H1 (cell line): ENCODE measurements at regions not wholly inside any gene's neighbourhood (a gene's known extent, or its start where the extent isn't known, plus 50 kb on each side); places are given as distances from the start of the nearest gene placed in this dataset.
A peak's percentile ranks its signal among the peaks of the same experiment; 100 is the strongest.

Experiments
- CTCF ChIA-PET: fragments of 300-600 bp; sonication (Branson Sonifier 250); formaldehyde crosslinking; loops from one replicate; lab custom pipeline; 2021; ENCODE audit not compliant: partially characterized antibody; lab: Charles Lee
- POLR2A ChIA-PET: fragments of 300-600 bp; sonication (Branson Sonifier 250); formaldehyde crosslinking; loops from one replicate; lab custom pipeline; 2021; ENCODE audit warnings: inconsistent platforms; ENCODE audit not compliant: partially characterized antibody; lab: Charles Lee
- DNase-seq, 2 experiments: peaks; one replicate each; pipeline versions ENCODE4 v3.0.0 to v3.0.0-alpha.2; 2010 to 2022; ENCODE audit warnings: low spot score in 2 of 2, low read depth in 1 of 2, mixed read lengths in 1 of 2
- FAIRE-seq: peaks from 2 replicates; lab custom pipeline; 2011; peaks lifted over from hg19 to GRCh38; lab: Jason Lieb, UNC
- H2AFZ ChIP-seq: 2 replicates; pipeline ENCODE4 v1.8.1; 2012; ENCODE audit warnings: low read length, inconsistent platforms
- H2AK5ac ChIP-seq: 2 replicates; pipeline ENCODE4 v1.6.1; 2013; ENCODE audit warnings: low read depth, low read length
- H2BK120ac ChIP-seq: replicated peaks from 2 replicates; pipeline ENCODE3; 2013; ENCODE audit warnings: low read depth, low read length, inconsistent platforms
- H2BK12ac ChIP-seq: 2 replicates; pipeline ENCODE4 v1.6.1; 2013; ENCODE audit warnings: low read depth, low read length
- H2BK15ac ChIP-seq: 2 replicates; pipeline ENCODE4 v1.6.1; 2013; ENCODE audit warnings: low read length
- H2BK20ac ChIP-seq: 2 replicates; pipeline ENCODE4 v1.6.1; 2013; ENCODE audit warnings: low read length
- H2BK5ac ChIP-seq: 2 replicates; pipeline ENCODE4 v1.6.1; 2013; ENCODE audit warnings: low read depth, low read length
- H3K14ac ChIP-seq: 2 replicates; pipeline ENCODE4 v1.6.1; 2013; ENCODE audit warnings: inconsistent platforms; ENCODE audit not compliant: insufficient read length
- H3K18ac ChIP-seq: 2 replicates; pipeline ENCODE4 v1.6.1; 2013; ENCODE audit warnings: low read length; ENCODE audit errors: extremely low read depth
- H3K23ac ChIP-seq: 2 replicates; pipeline ENCODE4 v1.6.1; 2013; ENCODE audit warnings: inconsistent platforms; ENCODE audit not compliant: insufficient read length
- H3K23me2 ChIP-seq: 2 replicates; pipeline ENCODE4 v1.6.1; 2013; ENCODE audit warnings: low read depth, low read length
- H3K27ac ChIP-seq: 2 replicates; pipeline ENCODE4 v1.6.1; 2011; ENCODE audit warnings: low read depth, low read length, inconsistent platforms
- H3K27me3 ChIP-seq, 4 experiments: replicated peaks in 1 of 4; 1 replicate in 1 of 4; 2 replicates in 3 of 4; pipeline versions ENCODE4 v1.6.1 to v1.8.1; 2011 to 2013; ENCODE audit warnings: low read length in 3 of 4, mild to moderate bottlenecking in 3 of 4, inconsistent platforms in 2 of 4, mixed read lengths in 2 of 4, moderate library complexity in 1 of 4; ENCODE audit not compliant: control insufficient read depth in 3 of 4, insufficient read depth in 3 of 4; ENCODE audit errors: extremely low read depth in 1 of 4
- H3K36me3 ChIP-seq, 4 experiments: 2 replicates each; pipeline versions ENCODE4 v1.6.1 to v1.8.1; 2011 to 2013; ENCODE audit warnings: mild to moderate bottlenecking in 4 of 4, low read length in 3 of 4, moderate library complexity in 2 of 4, control low read depth in 1 of 4, inconsistent platforms in 1 of 4; ENCODE audit not compliant: insufficient read depth in 4 of 4, control insufficient read depth in 2 of 4
- H3K4ac ChIP-seq: replicated peaks from 2 replicates; pipeline ENCODE3; 2013; ENCODE audit warnings: low read length, low read depth, mixed read lengths, inconsistent platforms; ENCODE audit not compliant: insufficient read length
- H3K4me1 ChIP-seq, 4 experiments: replicated peaks in 1 of 4; 1 replicate in 1 of 4; 2 replicates in 3 of 4; pipeline versions ENCODE4 v1.6.1 to v1.8.1; 2011 to 2013; ENCODE audit warnings: low read length in 3 of 4, inconsistent platforms in 2 of 4, mixed read lengths in 1 of 4; ENCODE audit not compliant: insufficient read depth in 4 of 4, control insufficient read depth in 3 of 4
- H3K4me2 ChIP-seq, 2 experiments: 2 replicates each; pipeline versions ENCODE4 v1.6.1 to v1.8.1; 2011 to 2013; ENCODE audit warnings: low read depth in 2 of 2, low read length in 2 of 2, control low read depth in 1 of 2, inconsistent platforms in 1 of 2, mild to moderate bottlenecking in 1 of 2; ENCODE audit not compliant: insufficient read depth in 1 of 2
- H3K4me3 ChIP-seq, 4 experiments: fragments of 200-600, 300-600 bp in 1 of 4; sonication (generic), shearing (Covaris generic), sonication (Bioruptor Twin) in 1 of 4; 2 replicates each; pipeline versions ENCODE4 v1.5.1 to v1.8.1; 2011 to 2016; ENCODE audit warnings: low read length in 4 of 4, low read depth in 3 of 4, control low read depth in 2 of 4, inconsistent platforms in 2 of 4, mild to moderate bottlenecking in 2 of 4, mixed read lengths in 1 of 4, moderate library complexity in 1 of 4; ENCODE audit not compliant: insufficient read depth in 2 of 4; ENCODE audit errors: extremely low read depth in 1 of 4
- H3K56ac ChIP-seq: replicated peaks from 2 replicates; pipeline ENCODE3; 2013; ENCODE audit warnings: low read depth, mild to moderate bottlenecking, mixed read lengths, low read length, inconsistent platforms; ENCODE audit not compliant: insufficient read length
- H3K79me1 ChIP-seq: 2 replicates; pipeline ENCODE4 v1.6.1; 2013; ENCODE audit warnings: low read depth, low read length, control low read depth
- H3K79me2 ChIP-seq, 2 experiments: 2 replicates each; pipeline versions ENCODE4 v1.6.1 to v1.8.1; 2012 to 2013; ENCODE audit warnings: low read length in 2 of 2, mild to moderate bottlenecking in 2 of 2, inconsistent platforms in 1 of 2; ENCODE audit not compliant: insufficient read depth in 2 of 2, control insufficient read depth in 1 of 2
- H3K9ac ChIP-seq, 4 experiments: replicated peaks in 1 of 4; 1 replicate in 1 of 4; 2 replicates in 3 of 4; pipeline versions ENCODE4 v1.6.1 to v1.8.1; 2011 to 2013; ENCODE audit warnings: low read depth in 3 of 4, low read length in 3 of 4, control low read depth in 2 of 4, mild to moderate bottlenecking in 2 of 4, moderate library complexity in 2 of 4, inconsistent platforms in 1 of 4; ENCODE audit errors: extremely low read depth in 1 of 4
- H3K9me3 ChIP-seq, 2 experiments: 2 replicates each; pipeline versions ENCODE4 v1.6.1 to v1.8.1; 2012 to 2013; ENCODE audit warnings: mild to moderate bottlenecking in 2 of 2, moderate library complexity in 2 of 2, control low read depth in 1 of 2, inconsistent platforms in 1 of 2, low read depth in 1 of 2, low read length in 1 of 2, mixed read lengths in 1 of 2; ENCODE audit not compliant: insufficient read depth in 2 of 2
- H4K20me1 ChIP-seq, 2 experiments: replicated peaks in 1 of 2; 2 replicates each; pipeline versions ENCODE3 to v1.8.1; 2011 to 2013; ENCODE audit warnings: inconsistent platforms in 2 of 2, low read length in 2 of 2, mild to moderate bottlenecking in 1 of 2; ENCODE audit not compliant: insufficient read depth in 2 of 2, control insufficient read depth in 1 of 2
- H4K5ac ChIP-seq: 2 replicates; pipeline ENCODE4 v1.6.1; 2013; ENCODE audit warnings: low read length, low read depth, mixed read lengths, inconsistent platforms; ENCODE audit not compliant: insufficient read length
- H4K8ac ChIP-seq: 2 replicates; pipeline ENCODE4 v1.8.0; 2013; ENCODE audit warnings: mild to moderate bottlenecking, moderate library complexity, low read length, inconsistent platforms; ENCODE audit not compliant: insufficient read depth; ENCODE audit errors: extremely low read depth
- H4K91ac ChIP-seq: replicated peaks from 2 replicates; pipeline ENCODE3; 2013; ENCODE audit warnings: low read length, mixed read lengths, inconsistent platforms; ENCODE audit not compliant: insufficient read length
- ATF2 ChIP-seq: IDR thresholded peaks from 2 replicates; pipeline ENCODE4 v1.6.1; 2012; ENCODE audit warnings: low read length, inconsistent platforms
- EGR1 ChIP-seq: IDR thresholded peaks from 2 replicates; pipeline ENCODE4 v1.6.1; 2011; ENCODE audit warnings: low read depth, low read length, borderline replicate concordance
- FOSL1 ChIP-seq: IDR thresholded peaks from 2 replicates; pipeline ENCODE4 v1.6.1; 2011; ENCODE audit warnings: mild to moderate bottlenecking, low read depth, low read length, moderate library complexity; ENCODE audit not compliant: insufficient read depth
- JUND ChIP-seq: IDR thresholded peaks from 2 replicates; pipeline ENCODE4 v1.6.1; 2011; ENCODE audit warnings: mild to moderate bottlenecking, improper control_type of control experiment, low read length
- KDM5A ChIP-seq: fragments of 200-600 bp; IDR thresholded peaks from 2 replicates; pipeline ENCODE4 v1.7.1; 2012; ENCODE audit warnings: mild to moderate bottlenecking, low read length, inconsistent platforms, mixed read lengths
- POU5F1 ChIP-seq: IDR thresholded peaks from 2 replicates; pipeline ENCODE4 v1.6.1; 2011; ENCODE audit warnings: low read depth, mild to moderate bottlenecking, low read length, moderate library complexity
- RFX5 ChIP-seq: IDR thresholded peaks from 2 replicates; pipeline ENCODE4 v1.6.1; 2011; ENCODE audit warnings: low read depth, low read length, improper control_type of control experiment, borderline replicate concordance
- SIRT6 ChIP-seq: IDR thresholded peaks from one replicate; pipeline ENCODE4 v1.7.1; 2012; ENCODE audit warnings: low read length, inconsistent platforms
- TBP ChIP-seq: IDR thresholded peaks from 2 replicates; pipeline ENCODE4 v1.6.1; 2011; ENCODE audit warnings: low read depth, low read length, improper control_type of control experiment
- USF2 ChIP-seq: IDR thresholded peaks from 2 replicates; pipeline ENCODE4 v1.6.1; 2011; ENCODE audit warnings: low read length, improper control_type of control experiment
- YY1 ChIP-seq: IDR thresholded peaks from 2 replicates; pipeline ENCODE4 v1.6.1; 2011; ENCODE audit warnings: low read depth, mild to moderate bottlenecking, low read length
- WGBS, 2 experiments: shearing (Covaris generic) in 1 of 2; methylation state at CpG; one replicate each; pipeline versions ENCODE4 v1.1.6 to v1.1.7; 2013 to 2015; ENCODE audit warnings: low lambda C conversion rate in 2 of 2, mixed read lengths in 2 of 2, inconsistent platforms in 1 of 2, low coverage in 1 of 2, missing lambda C conversion rate in 1 of 2; ENCODE audit not compliant: insufficient replicate concordance in 2 of 2, insufficient coverage in 1 of 2, insufficient read length in 1 of 2; ENCODE audit errors: extremely low coverage in 1 of 2, missing lambda C conversion rate in 1 of 2; 5-methylcytosine and 5-hydroxymethylcytosine counted together
- TF ChIP-seq, protein P1 (sequence below): IDR thresholded peaks from 2 replicates; pipeline ENCODE4 v1.6.1; 2012; ENCODE audit warnings: inconsistent platforms

GRCh38 chr20:50429412-50429811 is 80.8 kb upstream of the PTPN1 start:
- Histone ChIP-seq H4K20me1 (no peaks in the 10 kb centered on the region), H2BK15ac (no peak overlapping the region), H2BK5ac (no peak overlapping the region), H2BK12ac (no peak overlapping the region), H3K18ac (no peak overlapping the region), H3K9me3 (no peaks in the 10 kb centered on the region), H3K9ac (no peak overlapping the region), H4K8ac (peak overlapping the region; percentile 9; the same call in 1 of the 2 replicates), H3K14ac (no peak overlapping the region), H3K4me1 (peaks cover 0 to 17% (median 0%) of the 10 kb centered on the region in 4 experiments; a peak in 5 of 7 replicates), H3K36me3 (no peaks in the 10 kb centered on the region), H3K56ac (no peak overlapping the region), H2BK20ac (no peak overlapping the region), H3K4ac (no peak overlapping the region), H3K27ac (no peak overlapping the region), H3K23ac (no peak overlapping the region), H3K79me1 (no peaks in the 10 kb centered on the region), H3K4me3 (no peak overlapping the region), H3K4me2 (no peak overlapping the region), H3K23me2 (no peaks in the 10 kb centered on the region), H2AK5ac (no peak overlapping the region), H2BK120ac (no peak overlapping the region), H2AFZ (no peak overlapping the region), H3K27me3 (no peaks in the 10 kb centered on the region), H4K5ac (no peak overlapping the region), H4K91ac (no peak overlapping the region), H3K79me2 (no peaks in the 10 kb centered on the region)
- no peak for DNase-seq
- POLR2A ChIA-PET, result no interaction called here
- no peak for FAIRE-seq
- WGBS, 2 experiments, result 77% methylated on average over 5 of the region's 5 CpGs; no CpG with 5 or more reads in 1 of the 2 experiments
- CTCF ChIA-PET, result interaction anchor here (0.8 kb wide), 1 partner anchor 35 kb away, joined by 3 read pairs; no protein-coding TSS in a partner anchor
- TF ChIP-seq TBP (no peak), KDM5A (no peak), JUND (no peak), ATF2 (no peak), USF2 (no peak), YY1 (no peak), RFX5 (no peak), POU5F1 (no peak), SIRT6 (no peak), FOSL1 (no peak), EGR1 (no peak)
- TF ChIP-seq, protein P1, sequence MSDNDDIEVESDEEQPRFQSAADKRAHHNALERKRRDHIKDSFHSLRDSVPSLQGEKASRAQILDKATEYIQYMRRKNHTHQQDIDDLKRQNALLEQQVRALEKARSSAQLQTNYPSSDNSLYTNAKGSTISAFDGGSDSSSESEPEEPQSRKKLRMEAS, result no peak
